ENCODE measurements at regions not wholly inside any gene's neighbourhood (a gene's known extent, or its start where the extent isn't known, plus 50 kb on each side); places are given as distances from the start of the nearest gene placed in this dataset.

- TF ChIP-seq CTCF (IDR thresholded peaks at IDR 0.05) (no peak), POLR2A (IDR thresholded peaks at IDR 0.05) (no peak)
Measured at GRCh38 chr13:59399513-59399912, 764.2 kb downstream of the DIAPH3 start.
